Activated CD4-positive, CD25-positive, alpha-beta regulatory T cell treated with anti-CD3 and anti-CD28 coated beads, Interleukin-2, amount 50 U/mL, for 72 hours (primary cell): ENCODE measurements at regions not wholly inside any gene's neighbourhood (a gene's known extent, or its start where the extent isn't known, plus 50 kb on each side); places are given as distances from the start of the nearest gene placed in this dataset.
"Not testable (repeated sequence)": the region's sequence is repeated elsewhere in the genome, so short reads cannot be mapped to it uniquely, and the experiment has no call there.

Experiments
- DNase-seq: peaks from one replicate; pipeline ENCODE4 v3.0.0; 2021

- no peak for DNase-seq
These were observed 633.4 kb downstream of the PSAT1 start for GRCh38 chr9:78930281-78930680.

- DNase-seq = no peak
These were observed 636.1 kb downstream of the PSAT1 start for GRCh38 chr9:78932849-78933627.

GRCh38 chr9:78934880-78935279 lies 636.9 kb upstream of the TLE4 start:
- no peak for DNase-seq

- DNase-seq = no peak
These were observed 632.9 kb upstream of the TLE4 start for GRCh38 chr9:78938821-78939220.

- no peak for DNase-seq
These were observed 632.3 kb upstream of the TLE4 start for GRCh38 chr9:78939311-78940065.

- DNase-seq = no peak
These were observed 631.5 kb upstream of the TLE4 start for GRCh38 chr9:78940121-78940855.

GRCh38 chr9:78954286-78954685 lies 617.5 kb upstream of the TLE4 start:
- no peak for DNase-seq

- DNase-seq = no peak
These were observed 612.9 kb upstream of the TLE4 start for GRCh38 chr9:78958892-78959291.

- no peak for DNase-seq
These were observed 609.6 kb upstream of the TLE4 start for GRCh38 chr9:78962156-78962555.

GRCh38 chr9:78963911-78964310 lies 607.9 kb upstream of the TLE4 start:
- DNase-seq = no peak

GRCh38 chr9:78967596-78968217 lies 604.1 kb upstream of the TLE4 start:
- no peak for DNase-seq

- DNase-seq = no peak
These were observed 601.4 kb upstream of the TLE4 start for GRCh38 chr9:78970375-78970774.

GRCh38 chr9:78971540-78971939 lies 600.2 kb upstream of the TLE4 start:
- no peak for DNase-seq

GRCh38 chr9:78972303-78972999 lies 599.3 kb upstream of the TLE4 start:
- no peak for DNase-seq

GRCh38 chr9:78973907-78974306 lies 597.9 kb upstream of the TLE4 start:
- DNase-seq = no peak

- no peak for DNase-seq
These were observed 588.9 kb upstream of the TLE4 start for GRCh38 chr9:78982849-78983248.

GRCh38 chr9:78985084-78985738 lies 586.6 kb upstream of the TLE4 start:
- DNase-seq = no peak

- DNase-seq = no peak
These were observed 585.3 kb upstream of the TLE4 start for GRCh38 chr9:78986446-78986845.

GRCh38 chr9:78989031-78989658 lies 582.6 kb upstream of the TLE4 start:
- no peak for DNase-seq

- no peak for DNase-seq
These were observed 577.3 kb upstream of the TLE4 start for GRCh38 chr9:78994471-78994870.

- not testable (repeated sequence) for DNase-seq
These were observed 576.8 kb upstream of the TLE4 start for GRCh38 chr9:78994974-78995373.

GRCh38 chr9:78997296-78997695 lies 574.5 kb upstream of the TLE4 start:
- DNase-seq = no peak
